ENCODE measurements at regions not wholly inside any gene's neighbourhood (a gene's known extent, or its start where the extent isn't known, plus 50 kb on each side); places are given as distances from the start of the nearest gene placed in this dataset.

DNA sequence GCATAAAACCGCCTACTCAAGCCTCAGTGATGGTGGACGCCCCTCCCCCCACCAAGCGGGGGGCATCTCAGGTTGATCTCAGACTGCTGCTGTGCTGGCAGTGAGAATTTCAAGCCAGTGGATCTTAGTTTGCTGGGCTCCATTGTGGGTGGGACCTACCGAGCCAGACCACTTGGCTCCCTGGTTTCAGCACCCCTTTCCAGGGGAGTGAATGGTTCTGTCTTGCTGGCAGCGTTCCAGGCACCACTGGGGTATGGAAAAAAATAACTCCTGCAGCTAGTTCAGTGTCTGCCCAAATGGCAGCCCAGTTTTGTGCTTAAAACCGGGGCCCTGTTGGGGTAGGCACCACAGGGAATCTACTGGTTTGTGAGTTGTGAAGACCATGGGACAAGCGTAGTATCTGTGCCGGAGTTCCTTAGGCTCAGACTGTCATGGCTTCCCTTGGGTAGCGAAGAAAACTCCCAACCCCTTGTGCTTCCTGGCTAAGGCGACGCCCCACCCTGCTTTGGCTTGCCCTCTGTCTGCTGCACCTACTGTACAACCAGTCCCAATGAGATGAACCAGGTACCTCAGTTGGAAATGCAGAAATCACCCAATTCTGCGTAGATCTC lies 1334.5 kb upstream of the ADGRB3 start:
- no peaks in the 10 kb centered on the region for H3K4me1 ChIP-seq
- no peak for DNase-seq (ENCODE audit: low spot score)
- no peak for TF ChIP-seq CTCF (IDR thresholded peaks at IDR 0.05)
- no peak overlapping the region for H3K27ac ChIP-seq
- H3K9me3 ChIP-seq = no peaks in the 10 kb centered on the region
- H3K27me3 ChIP-seq = no peaks in the 10 kb centered on the region
- H3K4me3 ChIP-seq = no peak overlapping the region
- no peaks in the 10 kb centered on the region for H3K36me3 ChIP-seq

DNA sequence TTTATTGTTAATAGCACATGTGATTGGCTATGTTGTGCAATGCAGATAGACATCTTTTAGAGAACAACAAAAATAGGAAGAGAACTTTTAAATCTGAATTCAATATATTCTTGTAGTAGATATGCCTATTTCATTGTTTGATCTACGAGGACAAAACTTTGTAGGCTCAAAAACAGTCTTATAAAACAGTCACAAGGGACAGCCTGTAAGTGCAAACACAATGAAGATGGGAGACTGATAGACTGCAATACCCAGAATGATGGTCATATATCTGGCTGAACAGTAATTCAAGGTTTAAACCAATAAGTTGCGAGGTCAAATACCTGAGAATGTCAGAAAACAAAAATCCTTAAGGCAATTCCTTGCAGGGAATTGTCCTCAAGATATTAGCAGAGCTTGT lies 1342.9 kb upstream of the ADGRB3 start:
- Histone ChIP-seq H3K4me3 (no peak overlapping the region), H3K36me3 (no peaks in the 10 kb centered on the region), H3K27me3 (no peaks in the 10 kb centered on the region), H3K9me3 (peaks cover 0 to 4% of the 10 kb centered on the region in 2 donors), H3K27ac (no peak overlapping the region), H3K4me1 (no peaks in the 10 kb centered on the region)
- no peak for DNase-seq (ENCODE audit: low spot score)
- no peak for TF ChIP-seq CTCF (IDR thresholded peaks at IDR 0.05)

GRCh38 chr6:67287566-67287965 lies 1347.5 kb upstream of the ADGRB3 start:
- no peak overlapping the region for H3K4me3 ChIP-seq
- H3K9me3 ChIP-seq = peaks cover 0 to 4% of the 10 kb centered on the region in 2 donors
- H3K27me3 ChIP-seq = no peaks in the 10 kb centered on the region
- no peak overlapping the region for H3K27ac ChIP-seq
- TF ChIP-seq CTCF (IDR thresholded peaks at IDR 0.05) = no peak
- H3K4me1 ChIP-seq = no peaks in the 10 kb centered on the region
- no peaks in the 10 kb centered on the region for H3K36me3 ChIP-seq
- no peak for DNase-seq (ENCODE audit: low spot score)

- TF ChIP-seq CTCF (IDR thresholded peaks at IDR 0.05) = no peak
- no peak for DNase-seq (ENCODE audit: low spot score)
- Histone ChIP-seq H3K27me3 (no peaks in the 10 kb centered on the region), H3K4me3 (no peak overlapping the region), H3K4me1 (no peaks in the 10 kb centered on the region), H3K27ac (no peak overlapping the region), H3K9me3 (peaks cover 0 to 4% of the 10 kb centered on the region in 2 donors), H3K36me3 (no peaks in the 10 kb centered on the region)
Observed at GRCh38 chr6:67285770-67286495, 1349.1 kb upstream of the ADGRB3 start.

DNA sequence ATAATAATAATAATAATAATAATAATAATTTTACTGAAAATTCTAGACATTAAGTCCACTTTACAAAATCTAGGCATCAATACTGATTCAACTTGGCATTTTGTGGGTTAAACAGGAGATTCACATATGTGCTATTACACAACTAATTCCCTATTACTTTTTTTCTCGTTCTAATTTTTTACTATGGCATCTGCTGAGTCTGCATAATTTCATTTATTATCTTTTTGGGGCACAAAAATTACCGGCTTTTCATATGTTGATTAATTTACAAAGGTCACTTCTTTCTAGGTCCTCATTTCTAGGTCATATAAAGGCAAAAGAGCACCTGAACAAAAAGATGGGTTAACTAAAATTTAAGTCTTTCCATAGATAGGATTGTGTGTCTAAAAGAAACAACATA lies 1357.8 kb upstream of the ADGRB3 start:
- Histone ChIP-seq H3K4me3 (no peak overlapping the region), H3K27me3 (no peaks in the 10 kb centered on the region), H3K27ac (no peak overlapping the region), H3K4me1 (no peaks in the 10 kb centered on the region), H3K36me3 (no peaks in the 10 kb centered on the region), H3K9me3 (no peaks in the 10 kb centered on the region)
- no peak for TF ChIP-seq CTCF (IDR thresholded peaks at IDR 0.05)
- no peak for DNase-seq (ENCODE audit: low spot score)

Measured in right atrium auricular region (tissue), 2 donors.